Stimulated activated CD8-positive, alpha-beta memory T cell treated with anti-CD3 and anti-CD28 coated beads, Interleukin-7, amount 100 ng/mL, for 1 hour (primary cell): ENCODE measurements at regions not wholly inside any gene's neighbourhood (a gene's known extent, or its start where the extent isn't known, plus 50 kb on each side); places are given as distances from the start of the nearest gene placed in this dataset.

Experiments used
- DNase-seq, 2 donors: peaks; one replicate each; pipeline ENCODE4 v3.0.0-alpha.2; 2020; ENCODE audit warnings: low read depth in 2 of 2

DNA sequence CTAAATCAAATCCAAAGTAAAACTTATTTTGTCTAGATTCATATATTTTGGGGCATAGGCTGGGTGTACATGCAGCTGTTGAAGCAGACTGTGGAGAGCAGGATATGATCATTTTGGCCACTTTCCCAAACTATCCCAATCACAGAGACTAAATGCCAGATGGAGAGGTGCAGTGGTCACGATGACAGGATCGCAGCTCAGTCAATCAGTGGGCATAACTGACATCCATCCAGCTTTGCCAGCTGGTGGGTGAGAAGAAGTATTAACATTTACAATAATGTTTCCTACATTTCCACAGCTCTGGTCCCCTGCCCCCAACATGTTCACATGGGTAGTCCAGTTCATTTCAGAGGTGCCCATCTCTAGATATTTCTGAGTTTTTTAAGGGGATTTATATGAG lies 255.5 kb upstream of the SESN3 start:
- DNase-seq, result no peak

DNA sequence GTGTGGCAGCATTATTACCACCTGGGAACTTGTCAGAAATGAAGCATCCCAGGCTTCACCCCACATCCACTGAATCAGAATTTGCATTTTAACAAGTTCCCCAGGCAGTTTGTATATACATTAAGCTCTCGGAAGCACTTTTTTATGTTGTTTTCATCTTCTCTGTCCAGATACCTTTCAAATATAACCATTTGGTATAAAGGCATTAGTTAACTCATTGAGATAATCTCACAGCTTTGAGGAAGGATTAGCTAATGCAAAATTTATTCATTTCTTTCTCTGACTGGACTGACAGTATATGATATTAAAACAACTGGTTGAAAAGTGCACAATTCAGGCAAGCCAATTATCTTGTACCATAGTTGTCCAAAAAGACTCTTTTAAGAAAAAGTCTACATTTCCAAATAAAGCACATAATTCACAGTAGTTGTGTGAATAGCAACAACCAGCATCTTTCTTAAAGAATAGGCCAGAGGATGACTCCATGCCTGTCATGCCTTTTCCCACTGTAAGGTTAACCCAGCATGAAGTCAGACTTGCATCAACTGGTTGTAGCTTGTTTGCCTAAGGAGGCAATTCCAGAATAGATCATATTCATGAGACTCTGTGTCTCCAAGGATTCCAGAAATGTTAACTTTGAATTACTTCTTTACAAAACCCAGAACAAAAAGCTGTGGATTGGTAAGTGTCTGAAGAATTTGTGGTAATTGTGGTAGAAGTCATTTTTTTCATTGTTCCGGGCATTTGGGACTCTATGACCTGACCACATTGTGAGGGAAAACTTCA lies 254.3 kb upstream of the SESN3 start:
- no peak for DNase-seq

DNA sequence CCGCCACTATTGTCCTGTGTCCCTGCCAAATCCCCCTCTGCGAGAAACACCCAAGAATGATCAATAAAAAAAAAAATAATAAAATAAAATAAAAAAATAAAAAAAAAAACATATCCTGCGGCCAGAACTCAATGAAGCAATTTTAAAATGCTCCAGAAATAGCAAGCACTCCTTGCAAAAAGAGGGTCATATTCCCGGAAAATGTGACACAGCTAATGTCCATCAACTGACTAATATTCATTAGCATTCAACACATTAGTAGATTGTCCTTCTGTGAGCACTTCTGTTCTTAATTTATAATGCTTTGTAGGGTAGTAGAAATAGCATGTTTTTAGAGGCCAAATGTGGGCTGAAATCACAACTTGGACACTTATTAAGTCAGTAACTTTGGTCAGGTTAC lies 252.3 kb upstream of the SESN3 start:
- no peak for DNase-seq

DNA sequence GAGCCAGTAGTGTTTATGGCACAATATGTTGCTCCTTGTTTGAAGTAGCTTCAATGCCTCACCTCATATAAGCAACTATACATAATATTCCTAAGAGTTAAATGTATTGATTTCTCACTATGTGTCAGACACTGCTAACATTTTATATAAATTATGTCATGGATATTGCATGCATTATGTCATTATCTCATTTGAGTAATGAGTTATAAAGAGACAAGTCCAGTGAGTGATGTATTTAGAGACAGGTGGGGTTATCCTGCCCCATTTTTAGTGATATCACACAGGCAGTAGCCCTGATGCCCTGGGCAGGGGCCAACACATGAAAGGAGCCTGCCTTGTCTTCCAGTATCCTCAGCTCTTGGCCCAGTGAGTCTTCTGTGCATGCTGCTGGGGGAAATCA lies 247.0 kb upstream of the SESN3 start:
- DNase-seq, result no peak

DNA sequence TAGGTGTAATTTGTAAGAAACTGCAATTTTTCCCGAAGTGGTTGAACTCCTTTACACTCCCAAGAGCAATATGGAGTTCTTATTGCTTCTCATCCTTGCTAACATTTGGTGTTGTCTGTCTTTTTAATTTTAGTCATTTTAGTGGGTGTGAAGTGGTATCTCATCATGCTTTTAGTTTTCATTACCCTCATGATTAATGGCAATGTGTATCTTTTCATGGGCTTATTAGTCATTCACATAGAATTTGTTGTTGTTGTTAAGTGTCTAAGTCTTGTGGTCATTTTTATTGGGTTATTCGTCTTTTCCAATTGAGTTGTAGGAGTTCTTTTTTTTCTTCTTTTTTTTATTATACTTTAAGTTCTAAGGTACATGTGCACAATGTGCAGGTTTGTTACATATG lies 238.3 kb upstream of the SESN3 start:
- DNase-seq, result no peak

DNA sequence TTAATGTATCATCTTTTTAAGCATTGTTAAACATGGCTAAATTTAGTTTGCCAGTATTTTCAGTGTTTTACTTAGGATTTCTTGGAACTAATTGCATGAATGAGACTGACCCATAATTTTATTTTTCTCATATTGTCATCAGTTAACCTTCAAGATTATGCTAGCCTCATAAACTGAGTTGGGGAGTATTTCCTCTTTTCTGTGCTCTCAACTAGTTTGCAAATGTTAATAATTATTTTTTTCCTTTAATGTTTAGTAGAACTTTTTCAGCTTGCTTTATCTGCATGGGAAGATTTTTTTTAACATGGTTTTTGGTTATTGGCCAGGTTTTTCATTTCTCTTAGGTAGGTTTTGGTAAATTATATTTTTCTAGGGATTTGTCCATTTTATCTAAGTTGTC lies 235.4 kb upstream of the SESN3 start:
- DNase-seq, result no peak

DNA sequence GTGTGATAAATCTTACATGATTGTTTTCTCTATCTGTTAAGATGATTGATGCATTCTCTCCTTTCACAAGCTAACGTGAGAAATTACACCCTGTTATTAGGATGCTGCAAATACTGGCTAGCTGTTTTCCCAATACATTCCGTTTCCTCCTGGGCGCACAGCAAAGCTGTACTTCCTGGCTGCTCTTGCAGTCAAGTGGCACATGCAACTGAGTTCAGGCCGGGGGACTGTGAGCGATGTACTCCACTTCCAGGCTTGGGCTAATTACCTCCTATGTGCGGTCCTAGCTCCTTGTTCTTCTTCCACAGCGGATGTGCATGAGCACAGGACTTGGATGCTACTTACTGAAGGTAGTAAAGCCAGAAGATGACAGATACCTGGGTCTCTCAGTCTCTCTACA lies 234.9 kb upstream of the SESN3 start:
- no peak for DNase-seq

DNA sequence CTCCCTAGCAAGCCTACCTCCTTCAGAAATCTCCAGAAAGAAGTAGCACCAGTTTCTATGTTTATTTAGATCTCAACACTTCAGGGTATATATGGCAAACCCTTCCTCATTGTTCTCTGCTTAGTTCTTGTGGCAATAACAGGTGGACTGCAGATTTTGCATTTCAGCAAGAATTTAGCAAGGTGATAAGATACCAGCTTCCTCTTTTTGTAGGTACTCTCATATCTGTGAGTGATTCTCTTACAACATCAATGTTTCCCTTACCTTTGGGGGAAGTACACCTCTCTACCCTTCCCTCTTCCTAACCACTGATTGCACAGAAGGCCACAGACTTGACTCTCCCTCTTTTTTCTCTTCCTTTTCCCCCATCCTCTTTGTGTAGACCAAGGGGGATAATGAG lies 230.9 kb upstream of the SESN3 start:
- no peak for DNase-seq

DNA sequence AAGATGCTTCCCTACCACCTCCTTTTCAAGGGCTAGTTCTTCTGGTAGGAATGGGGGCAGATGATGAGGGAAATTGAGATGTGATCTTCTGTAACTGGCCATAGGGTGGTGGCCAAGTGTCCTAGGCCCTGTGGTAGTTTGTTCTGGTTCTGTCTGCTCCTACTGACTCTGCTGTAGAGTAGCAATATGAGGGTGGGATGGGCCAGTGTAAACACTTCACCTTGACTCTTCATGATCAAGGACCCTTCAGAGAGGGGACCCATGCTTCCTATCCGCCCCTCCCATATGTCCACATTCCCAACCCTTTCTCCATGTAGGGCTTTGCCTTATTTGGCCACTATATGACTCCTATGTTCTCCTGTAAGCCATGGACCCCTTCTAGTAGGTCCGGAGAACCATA lies 230.3 kb upstream of the SESN3 start:
- no peak for DNase-seq

DNA sequence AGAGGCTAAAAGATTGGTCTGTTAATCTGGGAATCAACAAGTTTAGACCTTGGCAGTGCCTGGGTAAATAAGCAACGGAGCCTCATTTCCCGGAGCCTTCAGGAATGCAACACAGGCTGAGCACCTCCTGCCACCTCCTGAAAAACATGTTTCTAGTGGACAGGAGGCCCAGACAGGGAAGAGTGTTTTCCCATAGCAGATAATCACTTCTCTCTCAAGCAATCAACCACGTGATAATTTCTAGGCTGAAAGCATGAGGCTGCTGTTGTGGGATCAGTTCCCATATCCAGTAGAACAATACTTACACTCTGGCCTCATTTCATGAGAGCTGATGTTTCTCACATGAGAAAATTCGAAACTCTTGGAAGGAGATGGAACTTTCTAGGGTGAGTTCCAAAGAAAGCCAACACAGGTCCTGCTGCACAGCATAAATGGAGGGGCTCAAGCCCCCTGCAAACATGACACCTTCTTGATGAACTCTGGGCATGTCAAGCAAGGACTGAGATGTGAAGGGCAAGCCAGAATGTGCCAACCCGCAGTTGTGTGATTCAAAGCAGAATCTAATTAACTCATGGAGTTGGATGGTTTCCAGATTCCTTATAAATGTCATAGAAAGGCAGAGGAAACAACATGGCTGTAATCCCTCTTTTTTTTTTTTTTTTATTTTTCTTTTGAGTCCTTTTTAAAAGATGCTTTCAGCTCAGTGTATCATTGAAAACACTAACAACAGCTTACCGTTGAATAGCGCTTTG lies 228.5 kb upstream of the SESN3 start:
- DNase-seq, result no peak

DNA sequence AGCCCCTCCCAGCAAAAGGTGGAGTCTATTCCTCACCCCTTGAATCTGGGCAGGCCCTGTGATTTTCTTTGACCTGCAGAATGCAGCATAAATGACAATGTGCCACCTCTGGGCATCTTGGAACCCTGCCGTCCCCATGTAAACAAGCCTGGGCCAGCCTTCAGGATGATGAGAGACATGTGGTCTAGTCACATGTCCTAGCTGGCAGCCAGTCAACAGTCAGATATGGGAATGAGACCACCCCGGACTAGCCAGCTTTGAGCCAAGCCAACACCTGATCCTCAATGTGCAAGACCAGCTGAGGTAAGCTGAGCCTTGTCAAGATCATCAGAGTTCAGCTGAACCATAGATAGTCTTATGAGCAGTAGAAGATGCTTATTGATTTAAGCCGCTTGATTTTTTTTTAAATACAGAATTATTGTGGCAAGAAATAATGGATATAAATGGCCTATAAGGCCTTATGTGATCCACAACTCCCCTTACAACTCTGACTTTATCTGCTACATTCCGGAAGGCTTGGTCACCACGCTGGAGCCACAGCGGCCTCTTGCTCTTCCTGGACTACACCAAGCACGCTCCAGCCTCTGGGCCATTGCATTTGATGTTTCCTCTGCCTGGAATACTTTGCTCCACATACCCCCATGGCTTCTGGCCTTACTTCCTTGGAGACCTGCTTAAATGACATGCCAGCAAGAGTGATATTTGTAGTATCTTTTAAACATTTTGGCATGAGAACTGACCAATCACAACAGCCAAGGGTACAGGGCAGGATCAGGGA lies 225.9 kb upstream of the SESN3 start:
- no peak for DNase-seq

DNA sequence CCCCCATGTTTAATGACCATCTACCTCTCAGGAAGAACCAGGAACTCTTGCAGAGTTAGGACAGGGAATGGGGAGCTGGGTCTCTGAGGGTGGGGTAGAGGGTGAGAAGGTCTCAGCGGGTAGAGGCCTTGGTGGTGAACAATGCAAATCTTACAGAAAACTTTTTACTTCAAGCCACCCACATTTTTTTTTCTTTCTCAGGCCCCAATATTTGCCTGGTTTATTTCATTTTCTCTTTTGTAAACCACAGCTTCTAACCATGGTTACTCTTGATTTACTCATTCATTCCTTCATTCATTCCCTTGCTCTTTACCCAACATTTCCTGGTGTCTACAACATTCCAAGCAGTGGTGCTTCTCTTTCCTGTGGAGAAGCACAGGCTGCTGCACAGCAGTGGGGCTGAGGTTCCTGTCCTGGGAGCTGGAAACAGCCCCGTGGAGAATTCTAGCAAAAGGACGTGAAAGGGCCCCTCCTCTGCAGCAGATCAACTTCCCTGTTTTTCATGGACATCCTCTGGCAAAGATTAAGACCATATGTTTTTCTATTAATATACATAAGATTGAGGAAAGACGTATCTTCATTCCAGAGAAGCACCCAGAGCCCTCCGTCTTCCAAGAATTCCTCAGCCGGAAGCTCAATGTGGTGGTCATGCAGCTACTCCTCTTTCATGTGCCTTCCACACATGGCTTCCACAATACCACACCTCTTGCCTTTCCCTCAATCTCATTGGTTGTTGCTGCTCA lies 224.4 kb upstream of the SESN3 start:
- DNase-seq, result no peak

DNA sequence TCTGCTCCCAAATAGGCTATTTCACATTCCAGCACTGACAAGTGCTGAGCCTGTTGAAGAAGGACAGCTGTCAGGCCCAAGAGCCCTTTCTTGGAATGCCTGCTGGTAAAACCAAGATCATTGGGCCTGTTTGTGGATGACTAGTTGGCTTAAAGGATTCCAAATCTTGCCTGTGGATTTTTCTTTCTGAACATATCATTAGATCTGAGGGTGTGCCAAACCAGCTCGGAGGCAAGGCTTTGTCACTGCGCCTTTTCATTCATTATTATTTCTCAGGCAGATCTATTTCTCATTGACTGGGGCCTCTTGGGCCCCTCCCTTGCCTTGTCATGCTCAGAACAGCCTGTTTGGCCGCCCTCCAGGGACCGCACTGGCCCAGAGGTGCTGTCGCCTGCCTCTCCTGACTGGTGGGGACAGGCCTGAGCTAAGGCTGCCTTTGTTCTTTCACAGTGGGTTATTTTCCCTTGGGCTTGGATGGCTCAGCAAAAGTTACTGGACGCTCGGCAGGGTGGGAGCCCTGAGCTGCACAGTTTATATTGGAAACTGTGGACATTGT lies 222.7 kb upstream of the SESN3 start:
- no peak for DNase-seq

DNA sequence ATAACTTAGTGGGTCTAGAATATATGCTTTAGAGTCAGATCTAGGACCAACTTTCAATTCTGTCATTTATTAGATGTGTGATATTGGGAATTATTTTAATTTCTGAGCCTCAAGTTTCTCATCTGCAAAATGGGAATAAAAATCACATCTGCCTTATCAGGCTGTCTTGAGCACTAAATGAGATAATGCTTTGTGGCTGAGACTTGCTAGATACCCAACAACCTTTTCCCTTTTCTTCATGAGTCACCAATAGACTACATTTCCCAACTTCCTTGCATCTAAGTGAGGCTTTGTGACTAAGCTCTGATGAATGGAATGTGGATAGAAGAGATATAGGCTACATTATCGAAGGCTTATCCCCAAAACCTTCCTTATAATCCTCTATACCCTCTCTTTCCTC lies 220.7 kb upstream of the SESN3 start:
- DNase-seq, result no peak

DNA sequence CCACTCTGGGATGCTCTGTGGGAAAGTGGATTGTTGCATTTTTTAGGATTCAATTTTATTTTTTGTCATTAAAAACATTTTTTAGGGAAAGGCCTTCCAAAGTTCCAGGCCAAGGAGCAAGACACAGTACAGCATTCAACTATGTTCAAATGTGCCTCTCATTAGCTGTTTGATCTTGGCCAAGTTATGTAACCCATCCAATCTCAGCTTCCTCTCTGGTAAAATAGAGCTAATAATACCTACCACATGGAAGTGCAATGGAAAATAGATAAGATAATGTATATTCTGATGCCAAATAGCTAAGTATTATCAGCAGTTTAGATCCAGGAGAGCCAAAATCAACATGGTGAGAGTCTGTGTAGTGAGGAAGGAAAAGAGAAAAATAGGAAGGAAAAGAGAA lies 220.3 kb upstream of the SESN3 start:
- DNase-seq, result no peak

DNA sequence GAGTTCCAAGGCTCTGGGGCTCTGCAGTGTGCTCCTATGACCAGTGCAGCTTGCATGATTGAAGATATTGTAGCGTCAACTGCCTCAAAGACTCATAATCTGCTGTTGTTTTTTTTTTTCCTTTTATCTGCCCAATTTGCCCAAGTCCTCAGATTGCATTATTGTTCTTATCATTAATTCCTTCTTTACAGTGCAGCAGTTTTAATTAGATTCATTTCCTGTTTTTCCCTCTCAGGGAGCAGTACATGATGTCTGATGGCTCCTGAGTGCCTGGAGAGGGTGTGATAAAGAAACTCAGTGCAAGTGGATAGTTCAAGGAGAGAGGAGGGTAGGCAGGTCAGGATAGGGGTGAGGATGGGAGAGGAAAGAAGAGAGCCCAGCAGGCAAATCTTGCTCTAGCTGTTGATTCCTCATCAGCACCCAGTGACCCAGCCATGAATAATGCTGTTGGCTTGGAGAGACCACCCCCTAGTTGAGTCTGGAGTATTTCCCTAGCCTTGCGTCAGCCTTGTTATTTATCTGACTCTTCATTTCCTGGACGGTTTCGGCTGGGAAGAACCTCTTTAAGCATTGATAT lies 219.6 kb upstream of the SESN3 start:
- DNase-seq, result no peak

DNA sequence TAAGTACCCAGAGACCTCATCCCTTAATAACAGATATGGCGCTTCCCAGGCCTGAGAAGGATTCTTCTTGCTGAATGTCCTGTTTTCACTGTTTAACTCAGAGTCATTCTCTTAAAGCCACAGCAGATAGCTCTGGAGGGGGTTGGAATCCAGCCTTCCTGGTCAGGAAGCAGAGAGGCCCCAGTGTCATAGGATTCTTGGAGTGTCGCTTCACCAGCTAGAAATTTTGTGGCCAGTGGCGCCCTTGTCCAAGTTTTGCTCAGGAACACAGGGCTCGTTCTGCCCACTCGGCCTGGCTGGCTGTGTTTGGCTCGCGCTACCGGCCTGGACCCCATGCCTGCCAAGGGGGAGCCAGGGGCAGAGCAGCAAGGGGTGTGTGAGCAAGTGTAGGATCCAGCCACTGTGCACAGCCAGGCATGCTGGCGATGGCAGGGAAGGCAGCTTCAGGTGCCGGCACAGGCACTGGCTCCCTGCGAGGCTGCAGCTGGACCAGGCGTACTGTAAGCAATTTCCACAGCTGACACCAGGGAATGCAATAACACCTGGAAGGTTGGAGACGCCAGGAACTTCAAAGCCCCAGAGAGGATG lies 214.8 kb upstream of the SESN3 start:
- no peak for DNase-seq

DNA sequence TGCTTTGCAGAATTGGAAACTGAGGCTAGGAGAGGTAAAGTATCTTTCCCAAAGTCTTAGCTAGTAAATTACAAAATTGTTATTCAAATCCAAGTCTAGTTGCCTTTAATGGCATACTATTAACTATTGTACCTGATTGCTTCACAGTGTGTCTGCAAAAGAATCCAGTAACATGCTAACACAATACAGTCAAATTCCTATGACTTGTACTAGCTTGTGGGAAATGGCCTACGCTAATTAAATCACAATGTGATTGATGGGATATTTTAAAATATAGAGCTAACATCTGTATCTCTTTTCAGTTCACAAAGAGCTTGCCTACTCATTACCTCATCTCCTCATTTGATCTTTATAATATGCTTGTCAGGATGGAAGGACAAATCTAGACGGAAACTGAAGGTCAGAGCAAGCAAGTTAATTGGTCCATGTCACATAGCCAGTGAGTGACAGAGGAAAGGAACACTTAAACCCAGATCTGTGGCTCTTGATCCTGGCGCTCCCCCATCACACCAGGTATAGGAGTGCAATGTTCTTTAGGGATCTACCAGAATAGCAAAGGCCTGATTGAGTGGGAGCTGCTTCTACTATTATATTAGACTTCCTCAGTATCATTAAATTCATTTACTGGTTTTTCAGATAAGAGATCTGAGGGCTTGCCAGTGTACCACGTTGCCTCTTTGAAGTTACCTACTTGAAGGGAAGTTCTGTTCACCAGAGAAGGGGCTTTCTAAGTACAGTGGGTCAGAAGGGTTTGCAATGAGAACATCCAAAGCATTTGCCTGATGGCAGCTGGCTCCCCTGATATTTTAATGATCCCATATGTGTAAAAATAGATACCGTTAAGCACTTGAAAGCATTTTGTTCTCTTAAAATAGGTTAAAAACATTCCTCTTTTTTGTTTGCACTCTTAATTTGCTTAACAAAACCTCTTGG lies 213.6 kb upstream of the SESN3 start:
- DNase-seq, result no peak

DNA sequence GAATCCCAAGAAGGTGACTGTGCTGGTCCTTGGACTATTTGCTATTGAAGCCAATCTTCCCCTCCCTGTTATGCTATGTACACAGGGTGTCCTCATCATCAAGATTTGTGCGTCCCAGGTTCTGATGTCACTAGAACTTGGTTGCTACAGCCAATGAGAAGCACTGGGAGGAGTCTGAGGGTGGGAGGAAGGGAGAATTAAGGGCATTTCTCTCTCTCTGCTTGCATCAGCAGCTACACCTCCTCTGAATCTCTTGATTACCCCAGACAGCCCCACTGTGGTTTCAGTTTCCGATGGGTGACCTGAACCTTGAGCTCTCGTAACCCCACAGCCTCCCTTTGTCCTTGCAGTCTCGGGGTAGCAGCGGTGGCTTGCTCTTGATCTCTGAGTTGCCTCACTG lies 212.4 kb upstream of the SESN3 start:
- no peak for DNase-seq

DNA sequence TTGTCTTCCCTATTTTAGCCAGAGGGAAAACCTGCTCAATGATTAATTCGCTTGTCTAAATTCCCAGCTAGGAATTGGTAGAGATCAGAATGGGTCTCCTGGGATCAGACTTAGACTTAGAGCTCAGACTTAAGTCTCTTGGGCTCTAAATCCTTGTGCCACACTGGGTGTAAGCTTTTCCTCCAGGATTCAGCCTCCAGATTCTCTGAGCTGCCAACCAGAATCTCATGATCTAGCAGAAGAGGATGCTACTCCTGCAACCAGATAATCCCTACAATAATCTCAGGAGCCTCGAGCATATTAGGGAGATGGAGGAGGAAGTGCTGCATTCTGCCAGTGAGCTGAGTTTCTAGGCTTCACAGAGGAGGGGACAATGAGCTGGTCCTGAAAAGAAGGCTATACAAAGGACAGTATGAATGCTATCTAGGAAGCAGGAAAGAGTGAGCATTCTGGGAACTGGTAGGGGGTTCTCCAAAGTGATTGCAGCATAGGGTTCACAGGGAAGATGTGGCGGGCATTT lies 211.6 kb upstream of the SESN3 start:
- DNase-seq, result no peak
